ENCODE measurements at regions not wholly inside any gene's neighbourhood (a gene's known extent, or its start where the extent isn't known, plus 50 kb on each side); places are given as distances from the start of the nearest gene placed in this dataset.

DNA sequence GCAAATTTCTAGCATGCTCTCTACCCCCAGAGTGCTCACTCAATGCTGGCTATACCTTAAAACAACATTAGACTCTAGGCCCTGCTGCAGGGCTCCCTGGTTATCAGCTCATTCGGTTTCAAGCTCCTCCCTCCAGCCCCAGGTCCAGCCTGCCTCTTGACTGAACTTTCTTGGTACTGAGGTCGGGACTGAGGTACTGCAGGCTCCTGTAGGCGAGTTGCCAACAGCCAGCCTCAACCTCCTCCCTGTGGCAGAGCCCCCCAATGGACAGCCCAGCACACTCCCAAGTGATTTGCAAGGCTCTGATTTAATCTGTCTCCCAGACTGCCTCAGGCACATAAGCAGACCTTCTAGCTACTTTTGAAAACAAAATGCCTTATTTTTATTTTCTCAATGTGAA lies 73.6 kb upstream of the EIF3M start:
- TF ChIP-seq, protein P1, sequence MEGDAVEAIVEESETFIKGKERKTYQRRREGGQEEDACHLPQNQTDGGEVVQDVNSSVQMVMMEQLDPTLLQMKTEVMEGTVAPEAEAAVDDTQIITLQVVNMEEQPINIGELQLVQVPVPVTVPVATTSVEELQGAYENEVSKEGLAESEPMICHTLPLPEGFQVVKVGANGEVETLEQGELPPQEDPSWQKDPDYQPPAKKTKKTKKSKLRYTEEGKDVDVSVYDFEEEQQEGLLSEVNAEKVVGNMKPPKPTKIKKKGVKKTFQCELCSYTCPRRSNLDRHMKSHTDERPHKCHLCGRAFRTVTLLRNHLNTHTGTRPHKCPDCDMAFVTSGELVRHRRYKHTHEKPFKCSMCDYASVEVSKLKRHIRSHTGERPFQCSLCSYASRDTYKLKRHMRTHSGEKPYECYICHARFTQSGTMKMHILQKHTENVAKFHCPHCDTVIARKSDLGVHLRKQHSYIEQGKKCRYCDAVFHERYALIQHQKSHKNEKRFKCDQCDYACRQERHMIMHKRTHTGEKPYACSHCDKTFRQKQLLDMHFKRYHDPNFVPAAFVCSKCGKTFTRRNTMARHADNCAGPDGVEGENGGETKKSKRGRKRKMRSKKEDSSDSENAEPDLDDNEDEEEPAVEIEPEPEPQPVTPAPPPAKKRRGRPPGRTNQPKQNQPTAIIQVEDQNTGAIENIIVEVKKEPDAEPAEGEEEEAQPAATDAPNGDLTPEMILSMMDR (IDR thresholded peaks at IDR 0.05), result no peak
- no peak for TF ChIP-seq MXI1 (IDR thresholded peaks at IDR 0.05; ENCODE audit: low read depth, low read length)
- TF ChIP-seq SMC3 (IDR thresholded peaks at IDR 0.05; ENCODE audit: low read depth, low read length), result no peak
- no peak for TF ChIP-seq RAD21 (IDR thresholded peaks at IDR 0.05; ENCODE audit: low read length)
- no peak for TF ChIP-seq EP300 (IDR thresholded peaks at IDR 0.05; ENCODE audit: borderline replicate concordance in 1 of 2, low read depth in 1 of 2, low read length in 1 of 2)
- no peak for TF ChIP-seq POLR2AphosphoS5 (IDR thresholded peaks at IDR 0.05; ENCODE audit: low read depth, low read length)
- no peak for TF ChIP-seq TEAD4 (IDR thresholded peaks at IDR 0.05; ENCODE audit: borderline replicate concordance, insufficient read depth)
- TF ChIP-seq YY1 (IDR thresholded peaks at IDR 0.05; ENCODE audit: low read depth), result no peak
- no peak for TF ChIP-seq JUND (IDR thresholded peaks at IDR 0.05)
- TF ChIP-seq TAF1 (IDR thresholded peaks at IDR 0.05; ENCODE audit: borderline replicate concordance, low read depth, low read length), result no peak
